Femur (tissue), 1 donor: ENCODE measurements at regions not wholly inside any gene's neighbourhood (a gene's known extent, or its start where the extent isn't known, plus 50 kb on each side); places are given as distances from the start of the nearest gene placed in this dataset.

Experiments
- DNase-seq: peaks from one replicate; pipeline ENCODE4 v3.0.0-alpha.2; 2017

- DNase-seq: no peak
Observed at GRCh38 chr1:29475326-29475725, 239.0 kb downstream of the PTPRU start.

GRCh38 chr1:29474274-29475244 lies 238.2 kb downstream of the PTPRU start:
- no peak for DNase-seq

- no peak for DNase-seq
Observed at GRCh38 chr1:29473161-29473855, 237.0 kb downstream of the PTPRU start.

- DNase-seq: no peak
Observed at GRCh38 chr1:29471487-29472313, 235.4 kb downstream of the PTPRU start.

- no peak for DNase-seq
Observed at GRCh38 chr1:29470788-29471119, 234.4 kb downstream of the PTPRU start.

- no peak for DNase-seq
Observed at GRCh38 chr1:29470087-29470787, 233.9 kb downstream of the PTPRU start.

- DNase-seq: no peak
Observed at GRCh38 chr1:29469457-29469856, 233.1 kb downstream of the PTPRU start.

- DNase-seq: no peak
Observed at GRCh38 chr1:29467989-29468900, 231.9 kb downstream of the PTPRU start.

GRCh38 chr1:29466258-29466657 lies 229.9 kb downstream of the PTPRU start:
- DNase-seq: no peak

- DNase-seq: no peak
Observed at GRCh38 chr1:29465755-29466154, 229.4 kb downstream of the PTPRU start.

- DNase-seq: no peak
Observed at GRCh38 chr1:29462096-29462495, 225.8 kb downstream of the PTPRU start.

GRCh38 chr1:29461115-29461739 lies 224.9 kb downstream of the PTPRU start:
- DNase-seq: no peak

GRCh38 chr1:29460694-29461093 lies 224.4 kb downstream of the PTPRU start:
- no peak for DNase-seq

- DNase-seq: no peak
Observed at GRCh38 chr1:29460041-29460610, 223.8 kb downstream of the PTPRU start.

GRCh38 chr1:29459620-29459945 lies 223.3 kb downstream of the PTPRU start:
- no peak for DNase-seq

- no peak for DNase-seq
Observed at GRCh38 chr1:29458737-29459619, 222.7 kb downstream of the PTPRU start.

- no peak for DNase-seq
Observed at GRCh38 chr1:29457496-29458368, 221.4 kb downstream of the PTPRU start.

GRCh38 chr1:29456685-29457435 lies 220.5 kb downstream of the PTPRU start:
- DNase-seq: no peak
